Thoracic aorta (tissue), 2 donors: ENCODE measurements at regions not wholly inside any gene's neighbourhood (a gene's known extent, or its start where the extent isn't known, plus 50 kb on each side); places are given as distances from the start of the nearest gene placed in this dataset.

ENCODE experiments used
- ATAC-seq: fragments of 150-250 bp; one replicate; pipeline ENCODE4 v1.8.0; 2017; ENCODE audit warnings: low read depth; ENCODE audit not compliant: insufficient number of reproducible peaks, low FRiP score
- DNase-seq: peaks from one replicate; pipeline ENCODE4 v3.0.0-alpha.2; 2020; ENCODE audit warnings: low spot score
- H3K27ac ChIP-seq, 2 donors: fragments of 200-600 bp; sonication (generic); 1 replicate in 1 of 2; 2 replicates in 1 of 2; pipeline ENCODE4 v1.5.1; 2016; ENCODE audit warnings: mild to moderate bottlenecking in 2 of 2, moderate library complexity in 2 of 2
- H3K27me3 ChIP-seq: fragments of 200-600 bp; sonication (generic); replicated peaks from 2 replicates; pipeline ENCODE4 v1.6.0; 2016; ENCODE audit warnings: mild to moderate bottlenecking; ENCODE audit not compliant: insufficient read depth
- H3K36me3 ChIP-seq: fragments of 200-600 bp; sonication (generic); one replicate; pipeline ENCODE4 v1.5.1; 2016
- H3K4me1 ChIP-seq, 2 donors: fragments of 200-600 bp; sonication (generic); 1 replicate in 1 of 2; 2 replicates in 1 of 2; pipeline versions ENCODE4 v1.5.1 to v1.6.0; 2016; ENCODE audit warnings: low read depth in 2 of 2, mild to moderate bottlenecking in 1 of 2; ENCODE audit not compliant: control insufficient read depth in 1 of 2
- H3K4me3 ChIP-seq: fragments of 200-600 bp; sonication (generic); 2 replicates; pipeline ENCODE4 v1.5.1; 2016; ENCODE audit warnings: mild to moderate bottlenecking
- H3K9me3 ChIP-seq: fragments of 200-600 bp; sonication (generic); 2 replicates; pipeline ENCODE4 v1.5.1; 2016
- TF ChIP-seq, protein P1 (sequence below): fragments of 200-600 bp; sonication (generic); IDR thresholded peaks from one replicate; pipeline ENCODE4 v1.5.1; 2019; ENCODE audit warnings: antibody characterized with exemption

DNA sequence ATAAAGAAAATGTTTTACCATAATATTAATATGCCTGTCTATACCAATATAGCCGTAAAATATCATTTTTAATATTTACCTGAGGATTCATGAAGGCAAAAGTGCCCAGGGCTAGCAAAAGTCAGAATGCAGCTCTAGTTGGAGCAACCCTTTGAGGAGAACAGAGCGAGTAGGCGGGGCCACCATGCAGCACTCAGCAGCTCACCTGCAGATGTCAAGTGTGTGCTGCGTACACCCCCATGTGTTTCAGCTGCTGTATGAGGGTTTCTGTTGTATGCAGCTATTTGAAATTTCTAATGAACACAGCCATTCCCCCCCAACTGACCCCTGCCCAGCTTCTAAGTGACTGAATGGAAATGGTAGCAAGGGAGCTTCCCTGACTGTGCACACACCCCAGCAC lies 508.0 kb downstream of the QKI start:
- Histone ChIP-seq H3K36me3 (no peaks in the 10 kb centered on the region), H3K4me3 (no peak overlapping the region), H3K9me3 (no peaks in the 10 kb centered on the region), H3K4me1 (no peaks in the 10 kb centered on the region), H3K27ac (no peak overlapping the region), H3K27me3 (no peaks in the 10 kb centered on the region)
- no peak for DNase-seq
- no peak for ATAC-seq
- TF ChIP-seq, protein P1, sequence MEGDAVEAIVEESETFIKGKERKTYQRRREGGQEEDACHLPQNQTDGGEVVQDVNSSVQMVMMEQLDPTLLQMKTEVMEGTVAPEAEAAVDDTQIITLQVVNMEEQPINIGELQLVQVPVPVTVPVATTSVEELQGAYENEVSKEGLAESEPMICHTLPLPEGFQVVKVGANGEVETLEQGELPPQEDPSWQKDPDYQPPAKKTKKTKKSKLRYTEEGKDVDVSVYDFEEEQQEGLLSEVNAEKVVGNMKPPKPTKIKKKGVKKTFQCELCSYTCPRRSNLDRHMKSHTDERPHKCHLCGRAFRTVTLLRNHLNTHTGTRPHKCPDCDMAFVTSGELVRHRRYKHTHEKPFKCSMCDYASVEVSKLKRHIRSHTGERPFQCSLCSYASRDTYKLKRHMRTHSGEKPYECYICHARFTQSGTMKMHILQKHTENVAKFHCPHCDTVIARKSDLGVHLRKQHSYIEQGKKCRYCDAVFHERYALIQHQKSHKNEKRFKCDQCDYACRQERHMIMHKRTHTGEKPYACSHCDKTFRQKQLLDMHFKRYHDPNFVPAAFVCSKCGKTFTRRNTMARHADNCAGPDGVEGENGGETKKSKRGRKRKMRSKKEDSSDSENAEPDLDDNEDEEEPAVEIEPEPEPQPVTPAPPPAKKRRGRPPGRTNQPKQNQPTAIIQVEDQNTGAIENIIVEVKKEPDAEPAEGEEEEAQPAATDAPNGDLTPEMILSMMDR: no peak

DNA sequence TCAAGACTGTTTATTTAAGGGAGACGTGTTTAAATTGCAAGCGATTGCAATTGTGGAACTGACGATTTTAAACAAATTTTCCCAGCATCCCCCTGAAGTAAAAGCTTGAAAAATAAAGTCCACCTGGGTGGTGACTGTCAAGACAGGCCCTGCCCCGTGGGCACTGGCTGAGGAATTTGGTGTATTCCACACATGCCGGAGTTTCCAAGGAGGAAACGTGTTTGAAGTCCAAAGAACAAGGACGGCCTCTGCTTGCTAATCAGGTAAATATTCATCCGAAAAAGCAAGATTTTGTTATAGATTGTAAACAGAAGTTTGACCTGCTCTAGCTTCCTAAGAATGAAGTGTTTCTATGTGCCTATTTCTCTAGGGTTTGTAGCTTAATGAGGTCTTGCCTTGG lies 505.1 kb downstream of the QKI start:
- Histone ChIP-seq H3K4me1 (no peaks in the 10 kb centered on the region), H3K27ac (no peak overlapping the region), H3K9me3 (no peaks in the 10 kb centered on the region), H3K36me3 (no peaks in the 10 kb centered on the region), H3K27me3 (no peaks in the 10 kb centered on the region), H3K4me3 (no peak overlapping the region)
- DNase-seq (no peak), ATAC-seq (no peak)
- TF ChIP-seq, protein P1: no peak

GRCh38 chr6:163916315-163917081 lies 502.0 kb downstream of the QKI start:
- H3K9me3 ChIP-seq: no peaks in the 10 kb centered on the region
- no peaks in the 10 kb centered on the region for H3K4me1 ChIP-seq
- H3K4me3 ChIP-seq: no peak overlapping the region
- TF ChIP-seq, protein P1: no peak
- DNase-seq (no peak), ATAC-seq (no peak)
- no peaks in the 10 kb centered on the region for H3K36me3 ChIP-seq
- H3K27me3 ChIP-seq: no peaks in the 10 kb centered on the region
- no peak overlapping the region for H3K27ac ChIP-seq

DNA sequence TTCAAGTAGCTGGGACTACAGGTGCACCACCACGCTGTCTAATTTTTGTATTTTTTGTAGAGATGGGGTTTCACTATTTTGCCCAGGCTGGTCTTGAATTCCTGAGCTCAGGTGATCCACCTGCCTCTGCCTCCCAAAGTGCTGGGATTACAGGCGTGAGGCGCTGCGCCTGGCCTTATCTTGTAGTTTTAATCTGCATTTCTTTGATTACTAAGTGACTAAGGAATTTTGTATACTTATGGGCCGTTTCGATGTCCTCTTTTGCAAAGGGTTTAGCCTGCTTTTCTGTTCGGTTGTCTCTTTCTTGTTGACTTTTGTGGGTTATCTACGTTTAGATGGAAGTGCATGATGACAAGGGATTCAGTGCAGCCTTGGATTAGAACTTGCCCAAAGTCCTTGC lies 500.6 kb downstream of the QKI start:
- DNase-seq: no peak
- no peak for ATAC-seq
- H3K9me3 ChIP-seq: no peaks in the 10 kb centered on the region
- no peak overlapping the region for H3K27ac ChIP-seq
- H3K4me1 ChIP-seq: no peaks in the 10 kb centered on the region
- no peak overlapping the region for H3K4me3 ChIP-seq
- no peaks in the 10 kb centered on the region for H3K27me3 ChIP-seq
- TF ChIP-seq, protein P1: no peak
- no peaks in the 10 kb centered on the region for H3K36me3 ChIP-seq

DNA sequence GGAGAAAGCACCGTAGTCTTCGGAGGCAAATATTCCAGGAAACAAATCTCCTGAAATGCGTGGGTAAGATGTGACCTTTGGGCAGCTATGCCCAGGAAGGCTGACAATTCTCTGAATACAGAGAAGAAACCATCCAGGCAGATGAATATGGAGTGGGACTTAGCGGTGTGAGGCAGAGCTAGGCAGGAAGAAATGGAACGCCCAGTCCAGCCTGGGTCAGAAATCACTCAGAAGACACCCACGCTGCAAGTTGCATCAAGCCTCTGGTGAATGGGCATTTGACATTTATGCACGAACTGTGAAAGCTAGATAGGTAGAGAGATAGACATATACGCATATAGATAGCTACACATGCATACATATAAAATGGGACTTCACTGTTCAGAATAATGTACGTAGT lies 498.5 kb downstream of the QKI start:
- Histone ChIP-seq H3K36me3 (no peaks in the 10 kb centered on the region), H3K9me3 (no peaks in the 10 kb centered on the region), H3K4me3 (no peak overlapping the region), H3K4me1 (no peaks in the 10 kb centered on the region), H3K27me3 (no peaks in the 10 kb centered on the region), H3K27ac (no peak overlapping the region)
- DNase-seq: no peak
- TF ChIP-seq, protein P1: no peak
- ATAC-seq: no peak
